B cell (primary cell): ENCODE measurements at regions not wholly inside any gene's neighbourhood (a gene's known extent, or its start where the extent isn't known, plus 50 kb on each side); places are given as distances from the start of the nearest gene placed in this dataset.

Experiments used
- EZH2 ChIP-seq: IDR thresholded peaks from 2 replicates; pipeline ENCODE4 v1.6.1; 2012; ENCODE audit warnings: borderline replicate concordance, low read depth, mild to moderate bottlenecking, moderate library complexity, low read length; ENCODE audit not compliant: insufficient read depth, poor library complexity, severe bottlenecking
- TF ChIP-seq, protein P1 (sequence below): fragments of 200-600 bp; IDR thresholded peaks from one replicate; pipeline ENCODE4 v1.8.0; 2022; ENCODE audit warnings: antibody characterized with exemption, mild to moderate bottlenecking

DNA sequence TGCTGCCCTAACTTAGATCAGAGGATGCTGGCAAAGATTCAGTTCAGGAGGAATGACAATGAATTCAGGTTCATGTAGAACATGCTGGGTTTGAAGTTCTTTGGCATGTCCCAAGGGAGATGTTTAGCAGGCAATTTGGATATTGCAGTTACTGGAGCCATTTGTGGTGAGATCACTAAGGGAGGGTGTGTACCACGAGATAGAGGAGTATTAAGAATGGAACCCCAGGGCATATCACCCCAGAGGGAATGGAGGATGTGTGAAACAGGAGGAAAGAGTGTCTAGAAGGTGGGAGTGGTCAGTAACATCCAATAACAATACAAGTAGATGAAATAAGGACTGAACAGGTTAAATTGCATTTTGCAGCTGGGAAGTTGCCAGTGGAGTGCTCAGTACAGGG is 87.1 kb downstream of the CCR1 start:
- TF ChIP-seq, protein P1, sequence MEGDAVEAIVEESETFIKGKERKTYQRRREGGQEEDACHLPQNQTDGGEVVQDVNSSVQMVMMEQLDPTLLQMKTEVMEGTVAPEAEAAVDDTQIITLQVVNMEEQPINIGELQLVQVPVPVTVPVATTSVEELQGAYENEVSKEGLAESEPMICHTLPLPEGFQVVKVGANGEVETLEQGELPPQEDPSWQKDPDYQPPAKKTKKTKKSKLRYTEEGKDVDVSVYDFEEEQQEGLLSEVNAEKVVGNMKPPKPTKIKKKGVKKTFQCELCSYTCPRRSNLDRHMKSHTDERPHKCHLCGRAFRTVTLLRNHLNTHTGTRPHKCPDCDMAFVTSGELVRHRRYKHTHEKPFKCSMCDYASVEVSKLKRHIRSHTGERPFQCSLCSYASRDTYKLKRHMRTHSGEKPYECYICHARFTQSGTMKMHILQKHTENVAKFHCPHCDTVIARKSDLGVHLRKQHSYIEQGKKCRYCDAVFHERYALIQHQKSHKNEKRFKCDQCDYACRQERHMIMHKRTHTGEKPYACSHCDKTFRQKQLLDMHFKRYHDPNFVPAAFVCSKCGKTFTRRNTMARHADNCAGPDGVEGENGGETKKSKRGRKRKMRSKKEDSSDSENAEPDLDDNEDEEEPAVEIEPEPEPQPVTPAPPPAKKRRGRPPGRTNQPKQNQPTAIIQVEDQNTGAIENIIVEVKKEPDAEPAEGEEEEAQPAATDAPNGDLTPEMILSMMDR: no peak
- no peak for TF ChIP-seq EZH2
